ENCODE measurements at regions not wholly inside any gene's neighbourhood (a gene's known extent, or its start where the extent isn't known, plus 50 kb on each side); places are given as distances from the start of the nearest gene placed in this dataset.

- no peaks in the 10 kb centered on the region for H3K27me3 ChIP-seq (ENCODE audit: control insufficient read depth, insufficient read depth, low read length)
- no peaks in the 10 kb centered on the region for H3K9me3 ChIP-seq (ENCODE audit: control insufficient read depth, insufficient read depth, low read depth, low read length)
- DNase-seq (ENCODE audit: low read depth, low spot score), result no peak
- H3K4me3 ChIP-seq (ENCODE audit: low read depth in 2 of 2, low read length in 2 of 2), result no peak overlapping the region
- ChIA-PET POLR2A (no interaction called here), CTCF (no interaction called here)
- H3K36me3 ChIP-seq (ENCODE audit: control insufficient read depth, insufficient read depth, low read length), result no peaks in the 10 kb centered on the region
- no peak for TF ChIP-seq TCF7L2 (IDR thresholded peaks at IDR 0.05; ENCODE audit: low read depth, low read length)
- no peak for TF ChIP-seq REST (IDR thresholded peaks at IDR 0.05; ENCODE audit: insufficient read depth in 1 of 2, low read depth in 2 of 2, low read length in 1 of 2)
- no peak for TF ChIP-seq POLR2AphosphoS5 (IDR thresholded peaks at IDR 0.05; ENCODE audit: low read depth, low read length)
- no peak for TF ChIP-seq CTCF (IDR thresholded peaks at IDR 0.05)
- TF ChIP-seq SIN3A (IDR thresholded peaks at IDR 0.05; ENCODE audit: borderline replicate concordance, insufficient read depth, low read depth, low read length), result no peak
- BruUV-seq (replicated peaks), result no TSS peak
- intact Hi-C loops (cut with micrococcal nuclease; ENCODE audit: unreplicated experiment) (no loop called here), in situ Hi-C loops (cut with HindIII; ENCODE audit: low pct_unique_long_range_greater_than_20kb, low sequenced_read_pairs) (no loop called here)
- H3K4me1 ChIP-seq (ENCODE audit: control insufficient read depth, insufficient read depth, low read length), result no peaks in the 10 kb centered on the region
- no peak for ATAC-seq
- no peak overlapping the region for H3K27ac ChIP-seq (ENCODE audit: low read length)
These were observed 268.9 kb downstream of the HAUS1 start for GRCh38 chr18:46373131-46373530.

- Histone ChIP-seq H3K4me1 (ENCODE audit: control insufficient read depth, insufficient read depth, low read length) (no peaks in the 10 kb centered on the region), H3K27ac (ENCODE audit: low read length) (no peak overlapping the region), H3K27me3 (ENCODE audit: control insufficient read depth, insufficient read depth, low read length) (no peaks in the 10 kb centered on the region), H3K9me3 (ENCODE audit: control insufficient read depth, insufficient read depth, low read depth, low read length) (no peaks in the 10 kb centered on the region), H3K36me3 (ENCODE audit: control insufficient read depth, insufficient read depth, low read length) (no peaks in the 10 kb centered on the region), H3K4me3 (ENCODE audit: low read depth in 2 of 2, low read length in 2 of 2) (no peak overlapping the region)
- no TSS peak for BruUV-seq (replicated peaks)
- DNase-seq (ENCODE audit: low read depth, low spot score) (no peak), ATAC-seq (no peak)
- CTCF ChIA-PET, result no interaction called here
- intact Hi-C loops (cut with micrococcal nuclease; ENCODE audit: unreplicated experiment), result no loop called here
- in situ Hi-C loops (cut with HindIII; ENCODE audit: low pct_unique_long_range_greater_than_20kb, low sequenced_read_pairs), result no loop called here
- POLR2A ChIA-PET, result no interaction called here
- no peak for TF ChIP-seq CTCF (IDR thresholded peaks at IDR 0.05)
- TF ChIP-seq SIN3A (IDR thresholded peaks at IDR 0.05; ENCODE audit: borderline replicate concordance, insufficient read depth, low read depth, low read length), result no peak
- no peak for TF ChIP-seq REST (IDR thresholded peaks at IDR 0.05; ENCODE audit: insufficient read depth in 1 of 2, low read depth in 2 of 2, low read length in 1 of 2)
- TF ChIP-seq POLR2AphosphoS5 (IDR thresholded peaks at IDR 0.05; ENCODE audit: low read depth, low read length), result no peak
- no peak for TF ChIP-seq TCF7L2 (IDR thresholded peaks at IDR 0.05; ENCODE audit: low read depth, low read length)
These were observed 269.6 kb downstream of the HAUS1 start for GRCh38 chr18:46373791-46374190.

Measured in Panc1 (cell line).